HepG2 (cell line): ENCODE measurements at regions not wholly inside any gene's neighbourhood (a gene's known extent, or its start where the extent isn't known, plus 50 kb on each side); places are given as distances from the start of the nearest gene placed in this dataset.

Experiments
- ARID3A ChIP-seq: IDR thresholded peaks from 2 replicates; pipeline ENCODE4 v1.6.1; 2012; ENCODE audit warnings: low read depth, low read length, improper control_type of control experiment
- E2F5 ChIP-seq: sonication (generic); formaldehyde crosslinking; conservative IDR thresholded peaks from 2 replicates; pipeline ENCODE4 v1.4.0; 2020; ENCODE audit warnings: missing genetic modification reagents
- ELF3 ChIP-seq: IDR thresholded peaks from 2 replicates; pipeline ENCODE4 v1.6.1; 2016; ENCODE audit warnings: missing genetic modification reagents, missing compliant biosample characterization
- ETV5 ChIP-seq: IDR thresholded peaks from 2 replicates; pipeline ENCODE4 v1.6.1; 2018; ENCODE audit warnings: missing biosample characterization, missing genetic modification reagents, inconsistent platforms, borderline replicate concordance
- FOXP1 ChIP-seq, 2 experiments: fragments of 450-650 bp in 1 of 2; IDR thresholded peaks; 2 replicates each; pipeline ENCODE4 v1.6.1; 2017 to 2018; ENCODE audit warnings: antibody characterized with exemption in 1 of 2
- GATAD1 ChIP-seq: IDR thresholded peaks from 2 replicates; pipeline ENCODE4 v1.6.1; 2016; ENCODE audit warnings: missing genetic modification reagents, missing compliant biosample characterization
- NPAS2 ChIP-seq: sonication (generic); formaldehyde crosslinking; IDR thresholded peaks from 2 replicates; pipeline ENCODE4 v1.8.0; 2022; ENCODE audit warnings: mild to moderate bottlenecking, missing genetic modification reagents, borderline replicate concordance
- SIX4 ChIP-seq: sonication (generic); formaldehyde crosslinking; IDR thresholded peaks from 2 replicates; pipeline ENCODE4 v1.4.0; 2020; ENCODE audit warnings: missing genetic modification reagents
- SRF ChIP-seq: IDR thresholded peaks from 2 replicates; pipeline ENCODE4 v1.6.1; 2011; ENCODE audit warnings: mild to moderate bottlenecking, low read depth, low read length, moderate library complexity
- ZMYM3 ChIP-seq: sonication (generic); formaldehyde crosslinking; IDR thresholded peaks from 2 replicates; pipeline ENCODE4 v1.5.1; 2020; ENCODE audit warnings: mild to moderate bottlenecking, missing genetic modification reagents
- ZNF124 ChIP-seq: sonication (generic); formaldehyde crosslinking; IDR thresholded peaks from 2 replicates; pipeline ENCODE4 v1.4.0; 2020; ENCODE audit warnings: missing genetic modification reagents
- ZNF329 ChIP-seq: sonication (generic); formaldehyde crosslinking; IDR thresholded peaks from 2 replicates; pipeline ENCODE4 v1.9.0; 2021; ENCODE audit warnings: low read depth, mild to moderate bottlenecking, missing genetic modification reagents
- ZNF607 ChIP-seq: sonication (generic); formaldehyde crosslinking; IDR thresholded peaks from 2 replicates; pipeline ENCODE4 v1.5.1; 2020; ENCODE audit warnings: missing genetic modification reagents, mild to moderate bottlenecking, borderline replicate concordance
- ZUFSP ChIP-seq: sonication (generic); formaldehyde crosslinking; IDR thresholded peaks from 2 replicates; pipeline ENCODE4 v1.9.0; 2021; ENCODE audit warnings: missing genetic modification reagents, mild to moderate bottlenecking, borderline replicate concordance
- TF ChIP-seq, protein P1 (sequence below): sonication (generic); formaldehyde crosslinking; IDR thresholded peaks from 2 replicates; pipeline ENCODE4 v1.4.0; 2020; ENCODE audit warnings: missing genetic modification reagents, borderline replicate concordance
- TF ChIP-seq, protein P2 (sequence below): sonication (generic); formaldehyde crosslinking; IDR thresholded peaks from 2 replicates; pipeline ENCODE4 v1.5.0; 2020; ENCODE audit warnings: missing genetic modification reagents
- TF ChIP-seq, protein P3 (sequence below): sonication (generic); formaldehyde crosslinking; conservative IDR thresholded peaks from 2 replicates; pipeline ENCODE4 v1.4.0; 2020; ENCODE audit warnings: mild to moderate bottlenecking, missing genetic modification reagents, moderate library complexity

GRCh38 chr17:13297183-13297582 lies 279.4 kb upstream of the ELAC2 start (continued):
- TF ChIP-seq, protein P1, sequence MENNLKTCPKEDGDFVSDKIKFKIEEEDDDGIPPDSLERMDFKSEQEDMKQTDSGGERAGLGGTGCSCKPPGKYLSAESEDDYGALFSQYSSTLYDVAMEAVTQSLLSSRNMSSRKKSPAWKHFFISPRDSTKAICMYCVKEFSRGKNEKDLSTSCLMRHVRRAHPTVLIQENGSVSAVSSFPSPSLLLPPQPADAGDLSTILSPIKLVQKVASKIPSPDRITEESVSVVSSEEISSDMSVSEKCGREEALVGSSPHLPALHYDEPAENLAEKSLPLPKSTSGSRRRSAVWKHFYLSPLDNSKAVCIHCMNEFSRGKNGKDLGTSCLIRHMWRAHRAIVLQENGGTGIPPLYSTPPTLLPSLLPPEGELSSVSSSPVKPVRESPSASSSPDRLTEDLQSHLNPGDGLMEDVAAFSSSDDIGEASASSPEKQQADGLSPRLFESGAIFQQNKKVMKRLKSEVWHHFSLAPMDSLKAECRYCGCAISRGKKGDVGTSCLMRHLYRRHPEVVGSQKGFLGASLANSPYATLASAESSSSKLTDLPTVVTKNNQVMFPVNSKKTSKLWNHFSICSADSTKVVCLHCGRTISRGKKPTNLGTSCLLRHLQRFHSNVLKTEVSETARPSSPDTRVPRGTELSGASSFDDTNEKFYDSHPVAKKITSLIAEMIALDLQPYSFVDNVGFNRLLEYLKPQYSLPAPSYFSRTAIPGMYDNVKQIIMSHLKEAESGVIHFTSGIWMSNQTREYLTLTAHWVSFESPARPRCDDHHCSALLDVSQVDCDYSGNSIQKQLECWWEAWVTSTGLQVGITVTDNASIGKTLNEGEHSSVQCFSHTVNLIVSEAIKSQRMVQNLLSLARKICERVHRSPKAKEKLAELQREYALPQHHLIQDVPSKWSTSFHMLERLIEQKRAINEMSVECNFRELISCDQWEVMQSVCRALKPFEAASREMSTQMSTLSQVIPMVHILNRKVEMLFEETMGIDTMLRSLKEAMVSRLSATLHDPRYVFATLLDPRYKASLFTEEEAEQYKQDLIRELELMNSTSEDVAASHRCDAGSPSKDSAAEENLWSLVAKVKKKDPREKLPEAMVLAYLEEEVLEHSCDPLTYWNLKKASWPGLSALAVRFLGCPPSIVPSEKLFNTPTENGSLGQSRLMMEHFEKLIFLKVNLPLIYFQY (CRISPR knock-in tag) = no peak
- TF ChIP-seq, protein P2, sequence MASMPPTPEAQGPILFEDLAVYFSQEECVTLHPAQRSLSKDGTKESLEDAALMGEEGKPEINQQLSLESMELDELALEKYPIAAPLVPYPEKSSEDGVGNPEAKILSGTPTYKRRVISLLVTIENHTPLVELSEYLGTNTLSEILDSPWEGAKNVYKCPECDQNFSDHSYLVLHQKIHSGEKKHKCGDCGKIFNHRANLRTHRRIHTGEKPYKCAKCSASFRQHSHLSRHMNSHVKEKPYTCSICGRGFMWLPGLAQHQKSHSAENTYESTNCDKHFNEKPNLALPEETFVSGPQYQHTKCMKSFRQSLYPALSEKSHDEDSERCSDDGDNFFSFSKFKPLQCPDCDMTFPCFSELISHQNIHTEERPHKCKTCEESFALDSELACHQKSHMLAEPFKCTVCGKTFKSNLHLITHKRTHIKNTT (CRISPR knock-in tag) = no peak
- TF ChIP-seq, protein P3, sequence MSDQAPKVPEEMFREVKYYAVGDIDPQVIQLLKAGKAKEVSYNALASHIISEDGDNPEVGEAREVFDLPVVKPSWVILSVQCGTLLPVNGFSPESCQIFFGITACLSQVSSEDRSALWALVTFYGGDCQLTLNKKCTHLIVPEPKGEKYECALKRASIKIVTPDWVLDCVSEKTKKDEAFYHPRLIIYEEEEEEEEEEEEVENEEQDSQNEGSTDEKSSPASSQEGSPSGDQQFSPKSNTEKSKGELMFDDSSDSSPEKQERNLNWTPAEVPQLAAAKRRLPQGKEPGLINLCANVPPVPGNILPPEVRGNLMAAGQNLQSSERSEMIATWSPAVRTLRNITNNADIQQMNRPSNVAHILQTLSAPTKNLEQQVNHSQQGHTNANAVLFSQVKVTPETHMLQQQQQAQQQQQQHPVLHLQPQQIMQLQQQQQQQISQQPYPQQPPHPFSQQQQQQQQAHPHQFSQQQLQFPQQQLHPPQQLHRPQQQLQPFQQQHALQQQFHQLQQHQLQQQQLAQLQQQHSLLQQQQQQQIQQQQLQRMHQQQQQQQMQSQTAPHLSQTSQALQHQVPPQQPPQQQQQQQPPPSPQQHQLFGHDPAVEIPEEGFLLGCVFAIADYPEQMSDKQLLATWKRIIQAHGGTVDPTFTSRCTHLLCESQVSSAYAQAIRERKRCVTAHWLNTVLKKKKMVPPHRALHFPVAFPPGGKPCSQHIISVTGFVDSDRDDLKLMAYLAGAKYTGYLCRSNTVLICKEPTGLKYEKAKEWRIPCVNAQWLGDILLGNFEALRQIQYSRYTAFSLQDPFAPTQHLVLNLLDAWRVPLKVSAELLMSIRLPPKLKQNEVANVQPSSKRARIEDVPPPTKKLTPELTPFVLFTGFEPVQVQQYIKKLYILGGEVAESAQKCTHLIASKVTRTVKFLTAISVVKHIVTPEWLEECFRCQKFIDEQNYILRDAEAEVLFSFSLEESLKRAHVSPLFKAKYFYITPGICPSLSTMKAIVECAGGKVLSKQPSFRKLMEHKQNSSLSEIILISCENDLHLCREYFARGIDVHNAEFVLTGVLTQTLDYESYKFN (CRISPR knock-in tag) = peak; percentile 34; the same call in 1 of the 2 replicates
- TF ChIP-seq ETV5 (CRISPR knock-in tag) = peak; percentile 13; the same call in 1 of the 2 replicates
- no peak for TF ChIP-seq ARID3A
- no peak for TF ChIP-seq FOXP1 (IDR thresholded peaks at IDR 0.05)
- 0 out of 2 replicates have a peak, but pooled peaks have one; percentile 23 for TF ChIP-seq FOXP1 (CRISPR knock-in tag; IDR thresholded peaks at IDR 0.05)
- TF ChIP-seq ZNF329 (CRISPR knock-in tag) = no peak
- no peak for TF ChIP-seq SRF
- no peak for TF ChIP-seq ZUFSP (CRISPR knock-in tag)
- TF ChIP-seq NPAS2 = no peak
- no peak for TF ChIP-seq SIX4
- TF ChIP-seq ELF3 (CRISPR knock-in tag) = no peak
- TF ChIP-seq ZNF124 = no peak
- no peak for TF ChIP-seq ZNF607
- TF ChIP-seq E2F5 (CRISPR knock-in tag) = no peak
- no peak for TF ChIP-seq GATAD1 (CRISPR knock-in tag)
- TF ChIP-seq ZMYM3 (CRISPR knock-in tag) = no peak
